GM21528 (cell line): ENCODE measurements at regions not wholly inside any gene's neighbourhood (a gene's known extent, or its start where the extent isn't known, plus 50 kb on each side); places are given as distances from the start of the nearest gene placed in this dataset.
A peak's percentile ranks its signal among the peaks of the same experiment; 100 is the strongest.

Source experiments
- ATAC-seq: cut with Tn5 transposase; IDR thresholded peaks from one replicate; pipeline ENCODE4 v1.9.1; 2021; ENCODE audit warnings: mild to moderate bottlenecking, moderate library complexity; ENCODE audit not compliant: unreplicated experiment, low FRiP score

DNA sequence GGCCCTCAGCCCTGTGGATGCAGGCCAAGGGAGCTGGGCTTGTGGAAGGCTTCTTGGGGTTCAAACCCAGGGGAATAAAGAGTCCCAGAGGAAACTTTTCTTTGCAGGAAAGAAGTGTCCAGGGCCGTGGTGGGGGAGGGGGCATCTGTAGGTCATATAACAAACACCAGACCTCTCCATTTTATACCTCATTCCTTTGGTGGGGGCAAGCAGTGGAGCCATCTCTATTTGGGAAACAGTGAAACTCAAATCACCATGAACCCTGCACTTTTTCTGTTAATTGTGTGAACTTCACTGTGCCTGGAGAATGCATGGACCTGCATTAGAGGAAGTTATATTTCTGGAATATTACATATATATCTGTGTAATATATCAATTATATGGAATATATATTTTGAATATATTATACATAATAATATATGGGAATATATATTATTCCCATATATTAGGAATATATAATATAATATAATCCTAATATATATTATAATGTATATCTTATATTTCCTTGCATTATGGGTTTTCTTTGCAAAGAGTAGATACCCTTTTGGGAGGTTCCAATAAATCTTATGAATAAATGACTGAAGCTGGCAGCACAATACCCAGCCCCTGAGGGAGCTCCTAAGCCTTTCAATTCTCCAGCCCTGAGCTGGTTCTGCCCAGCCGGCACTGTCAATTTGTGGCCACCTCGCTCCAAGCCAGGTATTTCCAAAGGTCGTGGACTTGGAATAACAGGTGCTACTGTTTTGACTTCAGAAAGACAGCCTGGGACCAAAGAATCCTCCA is 97.7 kb upstream of the PKDCC start:
- no peak for ATAC-seq

- no peak for ATAC-seq
These were observed 97.2 kb upstream of the PKDCC start for GRCh38 chr2:41950666-41950960.

DNA sequence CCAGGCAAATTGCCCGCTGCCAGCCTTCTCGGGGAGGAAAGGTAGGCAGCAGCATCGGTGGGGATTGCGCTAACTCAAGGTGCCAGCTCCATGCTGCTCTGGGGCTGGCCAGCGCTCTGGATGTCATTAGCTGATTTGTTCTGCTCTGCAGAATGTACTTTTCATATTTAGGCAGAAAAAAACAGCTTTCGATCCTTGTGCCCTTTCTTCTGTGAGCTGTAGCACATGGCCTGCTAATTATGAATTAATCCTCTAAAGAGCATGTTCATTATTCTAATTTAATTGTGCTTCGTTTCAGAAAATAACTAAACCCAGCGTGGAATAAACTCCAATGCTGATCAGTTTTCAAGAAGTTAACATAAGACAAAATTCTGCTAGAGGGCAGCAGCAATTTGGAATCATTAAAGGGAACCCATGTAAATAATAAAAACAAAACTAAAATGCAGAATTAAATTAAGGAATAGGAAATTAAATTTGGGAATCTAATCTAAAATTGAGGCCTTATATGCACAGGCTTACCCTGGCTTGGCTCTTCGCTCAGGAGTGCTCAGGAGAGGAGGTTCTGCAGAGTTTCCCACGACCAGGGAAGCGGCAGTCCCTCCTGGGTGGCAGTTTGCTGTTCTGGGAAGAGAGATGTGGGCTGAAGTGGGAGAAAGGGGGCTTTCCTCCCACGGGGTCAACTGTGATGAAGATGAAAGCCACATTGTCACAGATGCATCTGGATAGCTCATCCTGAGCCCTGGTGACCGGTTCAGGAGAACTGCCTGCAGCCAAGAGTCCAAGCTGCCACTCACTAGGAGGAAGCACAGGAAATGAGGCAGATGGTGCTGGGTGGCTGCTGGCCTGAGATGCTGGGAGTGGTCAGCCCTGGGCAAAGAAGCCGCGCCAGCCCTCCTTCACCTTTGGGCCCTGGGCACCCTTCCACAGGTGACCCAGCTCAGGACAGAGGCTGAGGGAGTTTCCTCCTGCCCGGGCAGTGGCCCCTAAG is 93.2 kb upstream of the PKDCC start:
- ATAC-seq = no peak

DNA sequence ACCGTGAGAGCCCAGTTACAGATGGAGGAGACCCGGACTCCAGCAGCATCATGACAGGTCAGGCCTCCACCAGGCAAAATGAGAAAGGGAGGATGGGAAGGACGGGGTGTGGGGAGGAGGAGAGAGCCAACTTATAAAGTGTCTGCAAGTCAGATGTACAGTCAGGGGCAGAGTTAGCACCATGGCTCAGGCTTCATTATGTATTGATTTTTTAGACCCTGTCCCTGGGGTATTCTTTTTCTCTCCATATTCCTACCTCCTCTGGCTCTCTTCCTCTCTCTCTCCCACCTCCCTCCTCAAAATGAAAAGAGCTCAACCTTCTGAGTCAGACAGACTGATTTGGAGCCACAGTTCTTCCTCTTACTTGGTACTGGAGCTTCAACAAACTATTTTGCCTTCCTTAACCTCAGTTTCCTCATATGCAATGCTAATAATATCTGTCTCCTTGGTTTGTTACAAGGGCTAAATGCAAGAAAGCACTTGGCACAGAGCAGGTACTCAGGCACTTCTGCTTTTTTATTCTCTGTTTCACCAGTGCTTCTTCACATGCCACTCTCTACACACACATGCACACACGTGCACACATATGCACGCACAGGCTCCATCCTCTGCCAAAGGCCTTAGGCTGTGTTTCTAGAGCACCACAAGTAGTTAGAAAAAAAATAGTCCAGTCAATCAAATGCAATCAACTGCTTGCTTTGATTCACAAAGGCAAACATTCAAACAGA is 92.3 kb upstream of the PKDCC start:
- ATAC-seq = peak; percentile 53

GRCh38 chr2:41957431-41957830 is 90.4 kb upstream of the PKDCC start:
- no peak for ATAC-seq

DNA sequence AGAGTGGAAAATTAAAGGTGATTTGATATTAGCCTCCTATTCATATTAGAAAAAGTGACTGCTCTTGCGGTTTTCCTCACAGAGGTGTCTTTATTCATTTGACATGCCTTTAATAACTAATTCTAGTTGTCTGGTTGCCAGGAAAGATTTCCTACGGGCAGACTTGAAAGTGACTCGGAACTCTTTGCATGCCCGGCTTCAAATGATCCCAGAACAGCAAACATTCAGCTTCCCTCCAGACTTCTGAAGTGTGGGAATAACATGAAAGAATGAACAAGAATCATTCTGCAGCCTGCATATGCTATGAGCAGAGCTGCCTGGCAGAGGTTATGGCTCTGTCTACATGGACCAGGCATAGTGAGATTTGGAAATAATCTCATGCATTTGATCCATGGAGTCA is 89.6 kb upstream of the PKDCC start:
- ATAC-seq = no peak

- ATAC-seq = no peak
These were observed 89.0 kb upstream of the PKDCC start for GRCh38 chr2:41958775-41959174.

DNA sequence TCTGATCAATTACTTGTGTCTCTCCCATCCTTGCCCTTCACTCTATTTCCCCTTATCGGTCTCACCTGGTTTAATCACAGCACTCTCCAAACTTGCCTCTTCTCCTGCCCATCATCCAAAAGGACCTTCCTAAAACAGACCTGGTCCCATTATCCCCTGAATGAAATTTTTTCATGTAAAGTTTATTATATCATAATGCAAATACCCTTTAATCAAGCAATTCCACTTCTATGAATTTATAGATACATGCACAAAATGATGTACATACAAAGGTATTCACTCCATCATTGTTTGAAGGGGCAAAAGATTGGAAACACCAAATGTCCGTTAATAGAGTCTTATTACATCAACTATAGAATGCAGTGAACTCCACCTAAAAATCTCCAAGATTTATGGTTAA is 88.1 kb upstream of the PKDCC start:
- no peak for ATAC-seq

DNA sequence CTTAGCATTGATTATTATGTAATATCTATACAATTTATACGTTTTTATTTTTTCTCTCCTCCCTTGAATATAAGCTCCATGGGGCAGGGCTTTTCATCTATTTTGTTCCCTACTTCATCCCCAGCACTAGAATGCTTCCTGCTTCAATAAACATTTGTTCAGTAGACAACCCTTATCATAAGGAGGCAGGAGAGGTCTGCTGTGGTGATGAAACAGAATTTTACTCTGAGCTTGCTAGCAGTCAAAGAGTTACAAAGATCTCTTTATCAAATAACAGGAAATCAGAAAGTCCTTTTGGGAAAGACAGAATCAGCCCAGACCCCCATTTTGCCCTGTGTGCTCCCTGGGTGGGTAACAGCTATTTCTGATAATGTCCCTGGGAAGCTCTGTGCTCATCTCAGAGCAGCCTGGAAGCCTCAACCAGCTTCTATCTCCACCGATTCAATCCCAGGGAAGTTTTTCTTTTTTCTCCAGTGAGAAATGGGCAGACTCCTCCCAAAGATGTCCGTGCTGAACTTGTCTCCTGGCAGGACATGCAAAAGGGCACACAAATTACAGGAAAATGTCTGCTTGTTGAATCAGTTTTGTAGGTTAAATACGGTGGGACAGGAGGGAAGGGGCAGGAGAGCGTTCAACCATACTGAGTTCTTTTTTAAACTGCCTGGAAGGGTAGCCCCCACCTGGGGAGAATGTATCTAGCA is 84.7 kb upstream of the PKDCC start:
- no peak for ATAC-seq

DNA sequence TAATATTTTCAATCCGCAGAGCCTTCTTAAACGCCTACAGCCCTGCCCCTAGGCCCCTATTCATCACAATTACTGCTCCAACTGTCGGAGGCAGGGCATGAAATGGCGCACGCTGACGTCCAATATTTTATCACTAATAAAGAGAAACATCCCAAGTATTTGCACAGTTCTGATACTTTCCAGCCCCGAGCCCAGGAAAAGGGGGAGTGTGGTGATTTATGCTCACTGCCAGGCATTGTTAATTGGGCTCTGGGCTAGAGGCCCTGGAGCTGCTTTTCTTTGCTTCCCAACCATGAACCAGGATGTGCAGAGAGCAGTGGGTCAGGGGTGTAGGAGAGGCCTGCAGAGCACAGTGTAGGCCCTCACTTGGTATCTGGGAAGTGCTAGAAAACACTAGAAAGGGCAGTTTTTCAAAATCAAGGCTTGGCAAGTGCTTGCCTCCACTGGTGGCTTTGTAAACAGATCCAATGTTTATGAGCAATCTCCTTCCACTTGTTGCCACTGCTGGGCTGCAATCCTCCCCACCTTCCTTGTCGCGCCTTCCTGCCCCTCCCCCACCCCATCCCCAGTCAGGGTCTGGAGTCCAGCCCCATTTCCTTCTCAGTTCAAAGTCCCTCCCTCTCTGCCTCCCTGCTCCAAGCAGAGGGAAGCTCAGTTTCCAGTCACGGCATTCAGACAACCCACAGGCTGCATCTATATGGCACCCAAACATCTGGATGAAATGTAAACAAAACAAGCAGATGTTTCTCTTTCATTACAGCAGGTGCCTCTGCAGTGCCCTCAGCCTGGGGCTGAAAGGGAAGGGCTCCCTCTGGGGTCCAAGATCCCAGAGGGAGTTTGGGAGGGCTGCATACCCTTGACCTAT is 83.9 kb upstream of the PKDCC start:
- ATAC-seq = no peak

- no peak for ATAC-seq
These were observed 82.5 kb upstream of the PKDCC start for GRCh38 chr2:41965173-41965908.

GRCh38 chr2:41965909-41966295 is 81.9 kb upstream of the PKDCC start:
- ATAC-seq = no peak

DNA sequence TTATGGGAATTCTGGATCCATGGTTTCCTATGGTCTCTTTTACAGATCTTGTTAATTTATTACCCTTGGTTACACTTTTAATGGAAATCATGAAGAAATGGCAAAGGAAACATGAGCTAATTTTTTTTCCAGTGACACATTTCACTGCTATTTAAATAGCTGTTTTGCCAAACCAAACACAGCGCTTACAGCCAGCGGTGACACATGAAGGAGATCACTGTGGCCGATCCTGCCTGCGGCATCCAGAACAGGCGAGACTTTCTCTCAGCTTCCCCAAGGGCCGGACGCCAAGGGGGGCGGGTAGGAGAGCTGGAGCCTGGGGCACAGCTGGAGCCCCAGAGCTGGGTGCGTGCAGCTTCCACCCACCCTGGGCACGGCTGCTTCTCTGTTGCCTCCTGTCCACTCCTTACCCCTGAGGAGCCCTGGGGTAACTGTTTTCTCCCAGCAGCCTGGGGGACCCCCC is 81.4 kb upstream of the PKDCC start:
- no peak for ATAC-seq

DNA sequence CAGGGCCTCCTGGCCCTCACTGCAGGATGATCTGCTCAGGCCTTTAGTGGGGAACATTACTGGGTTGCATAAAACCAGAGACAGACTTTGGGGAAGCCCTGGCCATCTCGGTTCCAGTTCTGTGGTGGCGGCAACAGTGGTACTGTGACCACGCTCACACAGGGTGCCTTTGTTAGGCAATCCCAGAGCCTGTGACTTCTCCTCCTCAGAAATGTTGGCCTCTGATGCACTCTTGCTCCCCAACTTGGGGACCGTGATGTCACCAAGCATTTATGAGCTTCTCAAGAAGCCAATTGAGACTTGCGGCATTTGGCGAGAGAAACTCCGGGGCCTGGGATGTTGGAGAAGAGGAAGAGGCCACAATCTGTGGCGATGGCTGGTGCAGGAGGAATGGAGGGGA is 80.9 kb upstream of the PKDCC start:
- no peak for ATAC-seq

DNA sequence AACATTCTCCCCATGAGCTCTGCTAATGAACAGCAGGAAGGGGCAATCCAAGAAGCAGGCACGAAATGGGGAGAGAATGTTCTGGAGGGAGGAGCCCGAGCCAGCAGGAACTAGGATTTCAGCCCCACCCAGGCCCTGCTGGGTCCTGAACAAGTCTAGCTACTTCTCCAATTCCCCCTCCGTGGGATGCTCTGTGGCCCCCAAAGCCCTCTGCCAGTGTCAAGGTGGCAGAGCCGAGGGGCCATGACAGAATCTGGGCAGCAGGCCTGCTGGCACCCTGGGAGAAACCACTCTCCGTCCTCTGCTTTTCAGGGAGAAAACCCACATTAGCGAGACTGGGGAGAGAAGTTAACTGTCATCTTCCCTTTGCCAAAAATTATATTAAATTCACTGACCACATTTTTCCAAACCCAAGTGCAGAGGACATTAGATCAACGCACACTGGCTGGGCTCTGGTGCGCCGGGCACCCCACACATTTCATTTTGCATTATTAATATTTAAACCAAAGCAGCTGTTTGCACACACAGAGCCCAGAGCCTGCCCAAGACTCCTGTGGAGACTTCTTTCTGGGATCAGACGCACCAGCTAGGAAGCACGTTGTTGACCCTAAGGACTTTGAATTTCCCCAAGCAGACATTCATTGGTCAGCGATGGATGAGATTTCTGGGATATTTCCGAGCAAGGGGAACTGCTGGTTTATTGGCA is 80.2 kb upstream of the PKDCC start:
- ATAC-seq = no peak

DNA sequence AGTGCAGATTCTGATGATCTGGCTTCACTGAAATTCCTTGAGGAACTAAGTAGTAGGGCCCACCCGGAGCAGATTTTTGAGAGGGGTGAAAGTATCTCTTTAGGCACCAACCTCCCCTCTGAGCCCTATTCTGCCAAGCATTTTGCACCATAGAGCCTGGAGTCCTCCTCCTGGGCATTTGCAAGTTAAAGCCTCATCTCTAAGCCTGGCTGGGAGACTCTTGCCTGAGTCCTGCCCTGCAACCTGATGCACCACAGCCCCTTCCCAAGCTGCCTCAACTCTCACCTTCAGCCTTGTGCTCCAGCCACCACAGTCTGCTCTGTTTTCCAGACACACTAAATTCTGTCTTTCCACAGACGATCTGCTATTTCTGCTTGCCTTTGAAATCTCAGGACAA is 79.6 kb upstream of the PKDCC start:
- no peak for ATAC-seq

- ATAC-seq = no peak
These were observed 76.7 kb upstream of the PKDCC start for GRCh38 chr2:41970988-41971660.

DNA sequence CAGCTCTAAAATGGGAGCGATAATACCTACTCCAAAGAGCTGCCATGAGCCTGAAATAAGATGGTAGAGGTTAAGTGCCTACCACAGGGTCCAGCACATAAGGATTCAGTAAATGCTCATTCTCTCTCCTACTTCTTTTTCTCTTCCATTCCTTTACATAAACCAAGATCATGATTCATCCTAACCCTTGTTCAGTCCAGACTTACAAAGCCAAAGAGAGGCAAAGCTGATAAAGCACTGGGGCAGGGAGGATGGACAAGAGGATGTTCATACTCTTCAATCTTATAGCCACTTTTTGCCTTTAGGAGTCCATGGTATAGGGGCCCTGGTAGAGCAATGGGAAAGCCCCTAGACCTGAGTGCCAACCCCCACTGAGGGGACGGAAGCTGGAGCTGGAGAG is 75.6 kb upstream of the PKDCC start:
- ATAC-seq = no peak
